HEK293 (cell line): ENCODE measurements at regions not wholly inside any gene's neighbourhood (a gene's known extent, or its start where the extent isn't known, plus 50 kb on each side); places are given as distances from the start of the nearest gene placed in this dataset.
"Not testable (repeated sequence)": the region's sequence is repeated elsewhere in the genome, so short reads cannot be mapped to it uniquely, and the experiment has no call there.

Experiments used
- CTCF ChIA-PET: fragments of 350-600 bp; formaldehyde crosslinking; extraction: SDS; loops from one replicate; lab custom pipeline; 2021; ENCODE audit warnings: antibody characterized with exemption; lab: Yijun Ruan, JAX
- POLR2A ChIA-PET: fragments of 300-600 bp; formaldehyde crosslinking; extraction: SDS; loops from one replicate; lab custom pipeline; 2020; ENCODE audit warnings: antibody characterized with exemption, inconsistent platforms; lab: Yijun Ruan, JAX
- H3K27ac ChIP-seq: fragments of 200-500 bp; sonication (Bioruptor generic); 2 replicates; pipeline ENCODE4 v1.5.1; 2014; ENCODE audit warnings: low read depth, low read length, control low read depth, inconsistent platforms; ENCODE audit errors: extremely low read depth
- H3K36me3 ChIP-seq, 2 experiments: fragments of 200-500 bp in 1 of 2; sonication (Bioruptor generic) in 1 of 2; 1 replicate in 1 of 2; 2 replicates in 1 of 2; pipeline ENCODE4 v1.5.1; 2014 to 2017; ENCODE audit warnings: inconsistent platforms in 2 of 2, low read length in 2 of 2; ENCODE audit not compliant: control insufficient read depth in 2 of 2, insufficient read depth in 1 of 2
- H3K4me1 ChIP-seq: fragments of 200-500 bp; sonication (Bioruptor generic); 2 replicates; pipeline ENCODE4 v1.5.1; 2014; ENCODE audit warnings: mild to moderate bottlenecking, low read length, inconsistent platforms; ENCODE audit not compliant: control insufficient read depth, insufficient read depth
- H3K4me3 ChIP-seq: 2 replicates; pipeline ENCODE4 v1.5.1; 2011; ENCODE audit warnings: low read depth, mild to moderate bottlenecking, control low read depth, low read length, moderate library complexity
- H3K9me3 ChIP-seq: fragments of 200-500 bp; sonication (Bioruptor generic); 2 replicates; pipeline ENCODE4 v1.5.1; 2014; ENCODE audit warnings: low read depth, low read length, inconsistent platforms; ENCODE audit not compliant: control insufficient read depth, insufficient read depth
- GLI4 ChIP-seq: fragments of 450-650 bp; formaldehyde crosslinking; IDR thresholded peaks from 2 replicates; pipeline ENCODE4 v1.5.1; 2016; ENCODE audit warnings: missing biosample characterization, missing genetic modification characterization
- PRDM2 ChIP-seq: fragments of 450-650 bp; formaldehyde crosslinking; IDR thresholded peaks from 2 replicates; pipeline ENCODE4 v1.5.1; 2016; ENCODE audit warnings: missing biosample characterization, missing genetic modification characterization, borderline replicate concordance
- SP3 ChIP-seq: fragments of 450-650 bp; formaldehyde crosslinking; IDR thresholded peaks from 2 replicates; pipeline ENCODE4 v1.5.1; 2016; ENCODE audit warnings: missing biosample characterization, missing genetic modification characterization
- ZBTB17 ChIP-seq: fragments of 450-650 bp; formaldehyde crosslinking; IDR thresholded peaks from 2 replicates; pipeline ENCODE4 v1.5.1; 2016; ENCODE audit warnings: missing biosample characterization, missing genetic modification characterization
- ZNF394 ChIP-seq: fragments of 450-650 bp; formaldehyde crosslinking; IDR thresholded peaks from 2 replicates; pipeline ENCODE4 v1.5.1; 2016; ENCODE audit warnings: missing biosample characterization, missing genetic modification characterization, mild to moderate bottlenecking, moderate library complexity, borderline replicate concordance
- ZNF433 ChIP-seq: fragments of 450-650 bp; formaldehyde crosslinking; IDR thresholded peaks from 2 replicates; pipeline ENCODE4 v1.5.1; 2016; ENCODE audit warnings: missing biosample characterization, missing genetic modification characterization, low read depth
- ZNF639 ChIP-seq: fragments of 450-650 bp; formaldehyde crosslinking; IDR thresholded peaks from 2 replicates; pipeline ENCODE4 v1.5.1; 2016; ENCODE audit warnings: missing biosample characterization, missing genetic modification characterization
- ZSCAN5A ChIP-seq: fragments of 450-650 bp; formaldehyde crosslinking; IDR thresholded peaks from 2 replicates; pipeline ENCODE4 v1.5.1; 2016; ENCODE audit warnings: missing biosample characterization, missing genetic modification characterization
- TF ChIP-seq, protein P1 (sequence below): fragments of 450-650 bp; formaldehyde crosslinking; IDR thresholded peaks from 2 replicates; pipeline ENCODE4 v1.5.1; 2016; ENCODE audit warnings: missing biosample characterization, missing genetic modification characterization
- TF ChIP-seq, protein P2 (sequence below): fragments of 450-650 bp; formaldehyde crosslinking; IDR thresholded peaks from 2 replicates; pipeline ENCODE4 v1.5.0; 2017; ENCODE audit warnings: missing biosample characterization, missing genetic modification characterization, borderline replicate concordance
- TF ChIP-seq, protein P3 (sequence below): fragments of 450-650 bp; formaldehyde crosslinking; IDR thresholded peaks from 2 replicates; pipeline ENCODE4 v1.5.1; 2016; ENCODE audit warnings: missing biosample characterization, missing genetic modification characterization
- TF ChIP-seq, protein P4 (sequence below): fragments of 450-650 bp; formaldehyde crosslinking; IDR thresholded peaks from 2 replicates; pipeline ENCODE4 v1.5.1; 2017; ENCODE audit warnings: missing biosample characterization, missing genetic modification characterization

DNA sequence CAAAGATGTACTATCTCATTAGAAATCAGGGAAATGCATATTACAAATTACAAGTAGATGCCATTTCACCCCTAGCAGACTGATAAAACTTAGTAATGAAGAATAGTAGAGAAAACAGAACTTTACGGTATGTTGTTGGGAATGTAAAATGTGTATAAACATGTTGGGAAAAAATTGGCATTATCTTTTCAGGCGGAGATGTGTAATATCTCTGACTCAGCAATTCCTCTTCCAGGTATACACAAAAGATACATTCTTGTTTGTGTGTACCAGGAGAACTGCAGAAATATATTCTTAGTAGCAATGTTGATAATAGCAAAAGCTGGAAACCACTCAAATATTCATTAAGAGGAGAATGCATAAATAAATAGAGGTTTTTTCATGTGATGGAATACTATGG is 204.5 kb downstream of the LPIN1 start:
- no peaks in the 10 kb centered on the region for H3K9me3 ChIP-seq
- H3K36me3 ChIP-seq = no peaks in the 10 kb centered on the region
- CTCF ChIA-PET = no interaction called here
- TF ChIP-seq ZBTB17 (tag by site-specific recombination) (no peak), GLI4 (tag by site-specific recombination) (no peak)
- no peak overlapping the region for H3K27ac ChIP-seq
- H3K4me1 ChIP-seq = no peaks in the 10 kb centered on the region
- H3K4me3 ChIP-seq = no peak overlapping the region
- POLR2A ChIA-PET = no interaction called here

DNA sequence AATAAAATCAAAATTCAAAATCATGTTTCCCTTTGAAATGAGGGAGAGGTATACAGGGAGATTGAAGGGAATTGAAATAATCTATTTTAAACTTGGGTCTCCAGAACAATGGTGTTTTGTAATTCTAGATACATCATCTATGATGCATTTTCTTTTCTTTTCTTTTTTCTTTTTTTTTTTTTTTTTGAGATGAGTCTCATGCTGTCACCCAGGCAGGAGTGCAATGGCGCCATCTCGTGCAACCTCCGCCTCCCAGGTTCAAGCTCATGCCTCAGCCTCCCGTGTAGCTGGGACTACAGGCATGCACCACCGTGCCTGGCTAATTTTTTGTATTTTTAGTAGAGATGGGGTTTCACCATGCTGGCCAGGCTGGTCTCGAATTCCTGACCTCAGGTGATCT is 205.1 kb downstream of the LPIN1 start:
- H3K27ac ChIP-seq, H3K36me3 ChIP-seq, CTCF ChIA-PET, H3K4me1 ChIP-seq, POLR2A ChIA-PET, H3K4me3 ChIP-seq, H3K9me3 ChIP-seq: not testable (repeated sequence)
- TF ChIP-seq, protein P1, sequence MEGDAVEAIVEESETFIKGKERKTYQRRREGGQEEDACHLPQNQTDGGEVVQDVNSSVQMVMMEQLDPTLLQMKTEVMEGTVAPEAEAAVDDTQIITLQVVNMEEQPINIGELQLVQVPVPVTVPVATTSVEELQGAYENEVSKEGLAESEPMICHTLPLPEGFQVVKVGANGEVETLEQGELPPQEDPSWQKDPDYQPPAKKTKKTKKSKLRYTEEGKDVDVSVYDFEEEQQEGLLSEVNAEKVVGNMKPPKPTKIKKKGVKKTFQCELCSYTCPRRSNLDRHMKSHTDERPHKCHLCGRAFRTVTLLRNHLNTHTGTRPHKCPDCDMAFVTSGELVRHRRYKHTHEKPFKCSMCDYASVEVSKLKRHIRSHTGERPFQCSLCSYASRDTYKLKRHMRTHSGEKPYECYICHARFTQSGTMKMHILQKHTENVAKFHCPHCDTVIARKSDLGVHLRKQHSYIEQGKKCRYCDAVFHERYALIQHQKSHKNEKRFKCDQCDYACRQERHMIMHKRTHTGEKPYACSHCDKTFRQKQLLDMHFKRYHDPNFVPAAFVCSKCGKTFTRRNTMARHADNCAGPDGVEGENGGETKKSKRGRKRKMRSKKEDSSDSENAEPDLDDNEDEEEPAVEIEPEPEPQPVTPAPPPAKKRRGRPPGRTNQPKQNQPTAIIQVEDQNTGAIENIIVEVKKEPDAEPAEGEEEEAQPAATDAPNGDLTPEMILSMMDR (tag by site-specific recombination) = 0 out of 2 replicates have a peak, but pooled peaks have one; percentile 29

GRCh38 chr2:11953258-11953657 is 206.8 kb downstream of the LPIN1 start:
- ChIA-PET CTCF (no interaction called here), POLR2A (no interaction called here)
- Histone ChIP-seq H3K27ac (no peak overlapping the region), H3K4me3 (no peak overlapping the region), H3K9me3 (no peaks in the 10 kb centered on the region), H3K36me3 (no peaks in the 10 kb centered on the region), H3K4me1 (no peaks in the 10 kb centered on the region)
- TF ChIP-seq, protein P2, sequence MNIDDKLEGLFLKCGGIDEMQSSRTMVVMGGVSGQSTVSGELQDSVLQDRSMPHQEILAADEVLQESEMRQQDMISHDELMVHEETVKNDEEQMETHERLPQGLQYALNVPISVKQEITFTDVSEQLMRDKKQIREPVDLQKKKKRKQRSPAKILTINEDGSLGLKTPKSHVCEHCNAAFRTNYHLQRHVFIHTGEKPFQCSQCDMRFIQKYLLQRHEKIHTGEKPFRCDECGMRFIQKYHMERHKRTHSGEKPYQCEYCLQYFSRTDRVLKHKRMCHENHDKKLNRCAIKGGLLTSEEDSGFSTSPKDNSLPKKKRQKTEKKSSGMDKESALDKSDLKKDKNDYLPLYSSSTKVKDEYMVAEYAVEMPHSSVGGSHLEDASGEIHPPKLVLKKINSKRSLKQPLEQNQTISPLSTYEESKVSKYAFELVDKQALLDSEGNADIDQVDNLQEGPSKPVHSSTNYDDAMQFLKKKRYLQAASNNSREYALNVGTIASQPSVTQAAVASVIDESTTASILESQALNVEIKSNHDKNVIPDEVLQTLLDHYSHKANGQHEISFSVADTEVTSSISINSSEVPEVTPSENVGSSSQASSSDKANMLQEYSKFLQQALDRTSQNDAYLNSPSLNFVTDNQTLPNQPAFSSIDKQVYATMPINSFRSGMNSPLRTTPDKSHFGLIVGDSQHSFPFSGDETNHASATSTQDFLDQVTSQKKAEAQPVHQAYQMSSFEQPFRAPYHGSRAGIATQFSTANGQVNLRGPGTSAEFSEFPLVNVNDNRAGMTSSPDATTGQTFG = no peak
- TF ChIP-seq, protein P3, sequence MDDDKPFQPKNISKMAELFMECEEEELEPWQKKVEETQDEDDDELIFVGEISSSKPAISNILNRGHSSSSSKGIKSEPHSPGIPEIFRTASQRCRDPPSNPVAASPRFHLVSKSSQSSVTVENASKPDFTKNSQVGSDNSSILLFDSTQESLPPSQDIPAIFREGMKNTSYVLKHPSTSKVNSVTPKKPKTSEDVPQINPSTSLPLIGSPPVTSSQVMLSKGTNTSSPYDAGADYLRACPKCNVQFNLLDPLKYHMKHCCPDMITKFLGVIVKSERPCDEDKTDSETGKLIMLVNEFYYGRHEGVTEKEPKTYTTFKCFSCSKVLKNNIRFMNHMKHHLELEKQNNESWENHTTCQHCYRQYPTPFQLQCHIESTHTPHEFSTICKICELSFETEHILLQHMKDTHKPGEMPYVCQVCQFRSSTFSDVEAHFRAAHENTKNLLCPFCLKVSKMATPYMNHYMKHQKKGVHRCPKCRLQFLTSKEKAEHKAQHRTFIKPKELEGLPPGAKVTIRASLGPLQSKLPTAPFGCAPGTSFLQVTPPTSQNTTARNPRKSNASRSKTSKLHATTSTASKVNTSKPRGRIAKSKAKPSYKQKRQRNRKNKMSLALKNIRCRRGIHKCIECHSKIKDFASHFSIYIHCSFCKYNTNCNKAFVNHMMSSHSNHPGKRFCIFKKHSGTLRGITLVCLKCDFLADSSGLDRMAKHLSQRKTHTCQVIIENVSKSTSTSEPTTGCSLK (tag by site-specific recombination) = no peak
- TF ChIP-seq, protein P4, sequence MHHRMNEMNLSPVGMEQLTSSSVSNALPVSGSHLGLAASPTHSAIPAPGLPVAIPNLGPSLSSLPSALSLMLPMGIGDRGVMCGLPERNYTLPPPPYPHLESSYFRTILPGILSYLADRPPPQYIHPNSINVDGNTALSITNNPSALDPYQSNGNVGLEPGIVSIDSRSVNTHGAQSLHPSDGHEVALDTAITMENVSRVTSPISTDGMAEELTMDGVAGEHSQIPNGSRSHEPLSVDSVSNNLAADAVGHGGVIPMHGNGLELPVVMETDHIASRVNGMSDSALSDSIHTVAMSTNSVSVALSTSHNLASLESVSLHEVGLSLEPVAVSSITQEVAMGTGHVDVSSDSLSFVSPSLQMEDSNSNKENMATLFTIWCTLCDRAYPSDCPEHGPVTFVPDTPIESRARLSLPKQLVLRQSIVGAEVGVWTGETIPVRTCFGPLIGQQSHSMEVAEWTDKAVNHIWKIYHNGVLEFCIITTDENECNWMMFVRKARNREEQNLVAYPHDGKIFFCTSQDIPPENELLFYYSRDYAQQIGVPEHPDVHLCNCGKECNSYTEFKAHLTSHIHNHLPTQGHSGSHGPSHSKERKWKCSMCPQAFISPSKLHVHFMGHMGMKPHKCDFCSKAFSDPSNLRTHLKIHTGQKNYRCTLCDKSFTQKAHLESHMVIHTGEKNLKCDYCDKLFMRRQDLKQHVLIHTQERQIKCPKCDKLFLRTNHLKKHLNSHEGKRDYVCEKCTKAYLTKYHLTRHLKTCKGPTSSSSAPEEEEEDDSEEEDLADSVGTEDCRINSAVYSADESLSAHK (tag by site-specific recombination) = no peak
- no peak for TF ChIP-seq SP3 (tag by site-specific recombination)
- no peak for TF ChIP-seq PRDM2 (tag by site-specific recombination)
- no peak for TF ChIP-seq ZNF394 (tag by site-specific recombination)
- TF ChIP-seq ZNF639 = no peak
- TF ChIP-seq ZSCAN5A = no peak
- no peak for TF ChIP-seq ZNF433
